Esophagus squamous epithelium (tissue), 4 donors: ENCODE measurements at regions not wholly inside any gene's neighbourhood (a gene's known extent, or its start where the extent isn't known, plus 50 kb on each side); places are given as distances from the start of the nearest gene placed in this dataset.

Experiments
- POLR2A ChIP-seq, 4 donors: fragments of 450-650 bp; IDR thresholded peaks; one replicate each; pipeline ENCODE4 v1.6.1; 2017; ENCODE audit warnings: antibody characterized with exemption in 4 of 4, mild to moderate bottlenecking in 4 of 4, moderate library complexity in 3 of 4
- TF ChIP-seq, protein P1 (sequence below), 6 experiments: fragments of 450-650 bp in 4 of 6; fragments of 200-600 bp in 2 of 6; sonication (generic) in 2 of 6; IDR thresholded peaks; one replicate each; pipeline ENCODE4 v1.5.1; 2016 to 2019; ENCODE audit warnings: antibody characterized with exemption in 6 of 6, mild to moderate bottlenecking in 4 of 6, moderate library complexity in 4 of 6

GRCh38 chr2:121098556-121098955 is 186.4 kb downstream of the TFCP2L1 start:
- TF ChIP-seq, protein P1, sequence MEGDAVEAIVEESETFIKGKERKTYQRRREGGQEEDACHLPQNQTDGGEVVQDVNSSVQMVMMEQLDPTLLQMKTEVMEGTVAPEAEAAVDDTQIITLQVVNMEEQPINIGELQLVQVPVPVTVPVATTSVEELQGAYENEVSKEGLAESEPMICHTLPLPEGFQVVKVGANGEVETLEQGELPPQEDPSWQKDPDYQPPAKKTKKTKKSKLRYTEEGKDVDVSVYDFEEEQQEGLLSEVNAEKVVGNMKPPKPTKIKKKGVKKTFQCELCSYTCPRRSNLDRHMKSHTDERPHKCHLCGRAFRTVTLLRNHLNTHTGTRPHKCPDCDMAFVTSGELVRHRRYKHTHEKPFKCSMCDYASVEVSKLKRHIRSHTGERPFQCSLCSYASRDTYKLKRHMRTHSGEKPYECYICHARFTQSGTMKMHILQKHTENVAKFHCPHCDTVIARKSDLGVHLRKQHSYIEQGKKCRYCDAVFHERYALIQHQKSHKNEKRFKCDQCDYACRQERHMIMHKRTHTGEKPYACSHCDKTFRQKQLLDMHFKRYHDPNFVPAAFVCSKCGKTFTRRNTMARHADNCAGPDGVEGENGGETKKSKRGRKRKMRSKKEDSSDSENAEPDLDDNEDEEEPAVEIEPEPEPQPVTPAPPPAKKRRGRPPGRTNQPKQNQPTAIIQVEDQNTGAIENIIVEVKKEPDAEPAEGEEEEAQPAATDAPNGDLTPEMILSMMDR (IDR thresholded peaks at IDR 0.05) = no peak
- no peak for TF ChIP-seq POLR2A (IDR thresholded peaks at IDR 0.05)
